NCI-H2196 (cell line): ENCODE measurements at regions not wholly inside any gene's neighbourhood (a gene's known extent, or its start where the extent isn't known, plus 50 kb on each side); places are given as distances from the start of the nearest gene placed in this dataset.
"Not testable (repeated sequence)": the region's sequence is repeated elsewhere in the genome, so short reads cannot be mapped to it uniquely, and the experiment has no call there.

ENCODE experiments used
- DNase-seq: peaks from one replicate; lab custom pipeline; 2025; ENCODE audit not compliant: unreplicated experiment; lab: John Stamatoyannopoulos, UW

DNA sequence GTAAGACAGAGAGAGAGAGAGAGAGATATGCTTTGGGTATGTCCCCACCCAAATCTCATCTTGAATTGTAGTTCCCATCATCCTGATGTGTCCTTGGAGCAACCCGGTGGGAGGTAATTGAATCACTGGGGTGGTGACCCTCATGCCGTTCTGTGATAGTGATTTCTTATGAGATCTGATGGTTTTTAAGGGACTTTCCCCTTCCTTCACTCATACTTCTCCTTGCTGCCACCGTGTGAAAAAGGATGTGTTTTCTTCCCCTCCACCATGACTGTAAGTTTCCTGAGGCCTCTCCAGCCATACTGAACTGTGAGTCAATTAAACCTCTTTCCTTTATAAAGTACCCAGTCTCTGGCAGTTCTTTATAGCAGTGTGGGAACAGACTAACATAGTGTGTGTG lies 60.3 kb downstream of the EOMES start:
- no peak for DNase-seq

DNA sequence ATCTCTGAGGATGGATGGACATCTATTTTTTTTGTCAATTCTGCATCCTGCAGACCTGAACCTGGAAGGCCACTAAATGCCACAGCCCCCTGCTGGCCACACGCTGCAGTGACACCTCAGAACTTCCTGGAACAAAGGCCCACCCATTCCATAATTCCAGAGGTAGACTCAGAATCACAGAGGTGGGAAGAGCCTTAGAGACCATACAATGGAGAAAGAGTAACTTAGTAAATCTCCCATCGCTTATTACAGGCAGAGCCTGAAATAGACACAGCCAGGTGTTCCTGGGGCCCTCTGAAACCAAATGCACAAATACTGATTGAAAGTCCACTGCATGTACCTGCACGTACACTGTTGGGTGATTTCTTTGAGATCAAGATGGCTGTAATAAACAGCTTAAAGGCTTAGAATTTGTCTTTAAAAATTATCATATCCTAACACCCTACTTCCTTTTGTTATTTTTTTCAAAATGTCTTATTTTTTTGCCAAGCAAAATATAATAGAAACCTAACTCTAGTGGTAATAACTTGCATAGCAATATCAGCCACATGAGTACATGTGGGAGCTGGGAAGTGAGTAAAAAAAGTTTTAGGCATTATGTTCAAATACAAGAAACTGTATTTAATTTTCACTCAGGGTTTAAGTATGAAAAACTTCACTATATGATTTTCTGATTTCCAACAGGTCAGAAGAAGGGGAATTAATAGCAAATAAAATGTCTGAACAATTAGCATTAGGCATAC lies 62.7 kb downstream of the EOMES start:
- no peak for DNase-seq

DNA sequence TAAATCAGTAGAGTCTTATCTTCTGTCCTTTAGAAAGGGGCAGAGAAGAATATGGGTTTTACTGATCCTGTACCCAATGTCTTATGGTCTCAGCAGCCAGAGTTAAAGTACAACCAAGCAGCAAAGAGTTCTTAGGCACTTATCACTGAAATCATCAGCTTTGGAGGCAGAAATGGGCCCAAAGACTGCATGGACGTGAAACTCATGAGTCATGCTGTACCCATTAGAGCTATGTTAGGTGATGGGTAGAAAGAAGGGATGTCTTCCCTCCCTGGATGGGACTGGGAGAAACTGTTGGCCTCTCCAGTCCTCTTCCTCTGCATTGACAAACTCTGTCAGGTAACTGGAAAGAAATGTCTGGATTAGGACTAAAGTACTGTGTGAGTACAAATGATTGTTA lies 63.4 kb downstream of the EOMES start:
- DNase-seq = no peak

DNA sequence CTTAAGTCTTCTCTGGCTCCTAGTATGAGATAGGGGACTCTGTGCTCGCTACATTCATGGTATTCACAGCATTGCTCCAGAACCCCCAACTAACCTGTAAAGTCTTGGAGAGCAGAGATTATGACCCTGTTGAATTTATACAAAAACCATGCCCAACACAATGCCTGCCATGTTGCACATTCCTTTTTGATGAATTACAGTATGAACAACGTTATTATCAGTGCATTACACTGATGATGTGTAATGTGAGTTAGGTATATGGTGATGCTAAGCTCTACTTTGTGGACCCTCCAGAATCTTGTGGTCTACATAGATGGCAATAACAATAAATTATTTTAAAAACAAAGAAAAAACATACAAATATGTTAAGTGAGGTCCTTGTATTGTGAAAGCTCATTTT lies 64.3 kb downstream of the EOMES start:
- no peak for DNase-seq

DNA sequence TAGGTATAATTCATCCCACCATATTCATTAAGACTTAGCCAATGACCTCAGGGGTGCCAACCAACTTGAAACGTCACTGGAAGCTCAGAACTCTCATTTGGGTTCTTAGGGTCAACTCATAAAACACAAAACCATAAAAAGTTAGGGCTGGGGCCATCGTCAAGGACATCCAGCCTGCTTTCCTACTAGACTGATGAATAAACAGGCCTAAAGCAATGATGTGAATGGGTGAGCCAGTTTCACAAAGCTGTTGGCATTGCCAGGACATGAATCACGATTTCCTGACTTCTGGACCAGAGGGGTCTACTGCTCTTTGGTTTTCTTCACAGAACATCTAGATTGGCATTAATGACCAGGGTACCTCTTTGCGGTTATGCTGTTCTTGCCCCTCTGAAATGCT lies 64.7 kb downstream of the EOMES start:
- no peak for DNase-seq

DNA sequence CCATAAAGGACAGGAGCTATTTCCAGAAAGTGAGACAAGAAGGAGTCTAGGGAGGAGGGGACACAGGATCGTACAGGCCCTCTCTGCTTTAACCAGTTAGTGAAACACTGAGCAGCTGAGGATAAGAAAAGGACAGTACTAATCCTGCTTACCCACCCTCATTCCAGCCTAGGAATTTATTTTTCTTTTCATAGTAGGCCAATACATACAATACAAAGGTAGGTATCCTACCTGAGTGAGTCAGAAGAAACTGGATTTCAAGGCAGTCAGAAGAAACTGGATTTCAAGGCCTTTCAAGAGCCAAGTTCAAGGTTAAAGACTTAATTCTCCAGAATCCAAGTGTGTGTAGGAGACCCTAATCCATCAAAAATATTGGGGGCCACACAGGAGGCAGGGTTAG lies 65.3 kb downstream of the EOMES start:
- no peak for DNase-seq

DNA sequence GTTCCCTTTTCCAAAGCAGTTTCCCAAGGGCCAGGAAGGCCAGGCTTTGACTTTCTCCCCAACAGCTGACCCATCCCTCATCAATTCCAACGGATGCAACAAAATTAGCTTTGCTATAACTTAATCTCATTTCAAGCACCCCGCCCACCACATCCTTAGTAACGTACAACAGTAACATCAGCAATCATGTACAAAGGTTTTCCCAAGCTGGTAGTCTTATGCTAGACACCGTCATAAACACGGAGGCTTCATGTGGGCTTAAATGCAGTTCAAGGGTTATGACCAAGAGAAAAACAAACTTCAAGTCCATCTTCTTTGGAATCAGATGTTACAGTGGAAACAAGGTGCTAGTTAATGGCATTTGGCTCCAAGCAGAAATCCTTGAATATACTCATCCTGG lies 66.6 kb downstream of the EOMES start:
- no peak for DNase-seq

DNA sequence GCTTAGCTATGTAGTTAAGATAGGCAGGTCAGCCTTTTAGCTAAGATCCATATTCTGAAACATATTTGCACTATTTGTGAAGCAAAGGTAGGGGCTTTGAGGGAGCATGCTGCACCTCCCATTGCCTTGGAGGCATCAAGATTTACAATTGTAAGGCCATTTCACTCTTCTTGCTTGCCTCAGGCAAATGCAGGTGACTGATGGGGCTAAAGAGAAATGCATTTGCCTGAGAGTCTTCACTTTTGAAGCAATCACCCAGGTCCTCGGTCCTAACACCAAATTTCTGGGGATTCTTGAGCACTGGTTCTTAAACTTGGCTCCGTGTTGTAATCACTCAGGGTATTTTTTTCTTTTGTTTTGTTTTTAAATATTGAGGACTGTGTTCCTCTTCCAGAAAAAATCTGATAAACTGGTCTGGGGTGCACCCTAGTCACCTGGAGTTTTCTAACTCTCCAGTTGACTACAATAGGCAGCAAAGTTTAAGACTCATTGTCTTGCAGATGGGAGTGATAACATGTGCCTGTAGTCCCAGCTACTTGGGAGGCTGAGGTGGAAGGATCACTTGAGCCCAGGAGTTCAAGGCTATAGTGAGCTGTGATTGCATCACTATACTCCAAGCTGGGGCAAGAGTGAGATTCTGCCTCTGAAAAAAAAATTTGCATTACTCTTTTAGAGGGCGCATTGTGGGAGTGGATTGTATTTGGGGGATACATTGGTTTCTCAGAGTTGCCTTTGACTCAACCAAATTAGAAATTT lies 68.1 kb downstream of the EOMES start:
- DNase-seq = no peak

DNA sequence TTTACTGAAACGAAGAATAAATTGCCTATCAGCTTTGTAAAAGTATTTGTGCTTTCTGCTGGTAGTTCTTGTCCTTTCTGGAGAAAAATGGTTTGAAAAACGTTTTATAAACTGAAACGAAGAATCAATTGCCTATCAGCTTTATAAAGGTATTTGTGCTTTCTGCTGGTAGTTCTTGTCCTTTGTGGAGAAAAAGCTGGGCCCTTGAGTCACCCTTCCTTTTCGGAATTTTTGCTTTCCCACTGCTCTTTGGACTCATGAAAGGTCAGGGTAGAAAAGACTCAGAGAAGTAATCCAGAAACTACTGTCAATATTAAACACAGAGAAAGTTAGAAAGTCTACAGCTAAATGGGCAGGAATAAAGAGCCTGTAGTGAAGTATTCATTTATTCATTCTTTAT lies 72.8 kb downstream of the EOMES start:
- no peak for DNase-seq

DNA sequence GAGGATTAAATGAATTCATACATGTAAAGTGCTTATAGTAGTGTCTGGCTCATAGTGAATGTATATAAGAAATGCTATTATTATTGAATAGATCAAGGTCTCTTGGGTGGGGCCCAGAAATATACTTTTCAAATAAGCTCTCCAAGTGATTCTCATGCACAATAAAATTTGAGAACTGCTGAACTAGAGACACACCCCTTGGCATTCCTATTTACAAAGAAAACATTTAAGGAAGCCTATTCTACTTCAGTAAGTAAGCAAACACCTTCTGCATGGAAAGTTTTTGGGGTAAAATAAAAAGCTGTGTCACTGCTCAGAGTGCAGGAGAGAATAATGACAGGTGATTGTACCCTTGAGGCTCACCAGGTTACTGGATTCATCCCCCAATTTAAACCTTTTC lies 75.2 kb downstream of the EOMES start:
- no peak for DNase-seq

DNA sequence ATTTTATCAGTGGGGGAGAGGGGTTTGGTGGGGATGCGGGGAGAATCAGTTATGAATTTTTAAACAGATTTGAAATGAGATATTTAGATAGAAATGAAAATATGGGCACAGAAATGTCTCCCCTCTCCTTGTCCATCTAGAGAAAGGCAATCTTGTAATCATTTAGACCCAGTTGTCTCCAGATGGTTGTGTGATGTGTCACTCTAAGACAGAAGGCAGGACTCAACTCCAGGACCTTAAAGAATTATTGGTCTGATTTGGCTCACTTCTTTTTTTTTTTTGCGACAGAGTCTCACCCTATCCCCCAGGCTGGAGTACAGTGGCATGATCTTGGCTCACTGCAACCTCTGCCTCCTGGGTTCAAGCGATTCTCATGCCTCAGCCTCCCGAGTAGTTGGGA lies 77.2 kb downstream of the EOMES start:
- DNase-seq = no peak

DNA sequence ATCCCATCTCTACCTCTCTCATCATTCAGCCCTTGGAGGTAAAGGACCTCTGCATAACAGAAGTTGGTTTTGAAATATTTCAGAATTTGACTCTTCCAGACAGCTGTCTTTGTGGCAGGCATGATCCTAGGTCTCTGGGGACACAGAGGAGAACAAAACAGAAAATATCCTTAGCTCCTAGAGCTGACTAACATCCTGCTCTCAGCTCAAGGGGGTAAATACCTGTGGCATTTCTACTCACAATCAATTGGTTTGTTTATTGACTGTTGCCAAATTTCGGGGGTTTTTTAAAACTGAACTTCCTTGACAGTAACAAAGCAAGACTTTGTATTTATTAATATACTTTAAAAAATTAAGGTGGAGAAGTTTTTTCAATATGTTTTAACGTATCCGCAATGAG lies 78.8 kb downstream of the EOMES start:
- no peak for DNase-seq

DNA sequence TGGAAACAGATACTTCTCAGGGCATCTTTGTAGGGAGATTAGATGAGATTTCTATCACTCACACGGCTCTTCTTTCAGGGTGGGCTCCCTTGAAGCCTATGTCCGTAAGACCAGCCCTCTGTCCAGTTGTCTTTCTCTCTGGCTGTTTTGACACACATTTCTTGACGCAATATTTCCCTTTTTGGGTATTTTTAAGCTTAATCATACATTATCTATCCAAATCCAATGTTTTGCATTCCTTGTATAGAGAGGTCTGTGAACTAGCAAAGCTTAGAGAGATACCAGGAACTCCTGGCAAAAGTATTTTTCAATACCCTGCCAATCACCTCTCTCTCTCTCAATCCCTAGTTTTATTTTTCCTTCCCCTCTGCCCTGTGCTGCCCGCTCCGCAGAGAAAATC lies 79.3 kb downstream of the EOMES start:
- DNase-seq = no peak

DNA sequence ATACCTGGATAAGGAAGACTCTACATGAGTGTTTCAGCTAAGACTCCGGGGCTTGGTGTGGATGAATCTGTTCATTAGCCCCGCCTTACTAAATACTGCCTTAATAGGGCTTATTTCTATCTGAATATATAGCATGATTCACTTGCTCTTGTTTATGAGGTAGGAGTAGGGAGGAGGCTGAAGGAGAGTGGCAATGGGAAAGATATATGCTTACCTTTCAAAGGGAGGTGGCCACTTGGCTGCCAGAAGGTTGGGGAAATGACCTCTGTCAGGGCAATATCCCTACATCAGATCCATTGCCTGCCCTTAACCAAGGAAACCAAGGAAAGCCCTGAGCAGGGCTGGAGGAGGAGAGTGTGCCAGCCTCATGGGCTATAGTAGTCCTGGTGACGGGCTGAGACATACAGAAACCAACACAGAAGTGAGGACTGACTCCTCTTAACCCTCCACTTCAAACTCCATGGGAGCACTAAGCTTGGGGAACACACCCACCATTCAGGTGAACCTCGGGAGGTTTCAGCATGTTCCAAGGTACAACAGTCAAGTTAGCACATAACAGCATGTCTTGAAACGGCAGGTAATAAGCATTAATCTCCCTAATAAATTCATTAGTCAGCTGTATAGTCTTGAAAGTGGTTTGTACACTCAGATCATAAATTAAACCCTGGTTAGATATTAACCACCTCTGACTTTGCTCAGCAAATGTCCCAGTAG lies 80.1 kb downstream of the EOMES start:
- no peak for DNase-seq

DNA sequence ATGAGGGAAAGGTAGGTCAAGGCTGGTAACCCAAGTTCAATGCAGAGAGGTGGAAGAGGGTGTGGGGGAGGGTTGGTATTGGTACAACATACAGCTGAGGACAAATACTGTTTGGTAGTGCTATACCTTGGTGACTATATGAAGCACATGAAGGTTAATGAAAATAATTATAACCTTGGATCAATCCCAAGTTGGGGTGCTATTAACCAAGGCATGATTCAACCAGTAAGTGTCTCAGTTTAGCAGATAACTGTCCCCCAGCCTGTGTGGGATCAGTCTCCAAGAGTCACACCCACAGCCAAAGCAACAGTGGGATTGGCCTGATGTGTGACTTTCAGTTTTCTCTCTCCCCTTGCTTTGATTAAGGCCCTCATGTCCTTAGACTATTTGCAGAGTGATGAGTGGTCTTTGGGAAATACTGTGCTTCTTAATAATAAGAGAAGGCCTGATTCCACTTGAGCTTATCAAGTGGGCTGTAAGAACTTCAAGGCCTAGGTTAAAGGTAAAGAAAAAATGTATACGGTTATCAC lies 80.8 kb downstream of the EOMES start:
- no peak for DNase-seq

DNA sequence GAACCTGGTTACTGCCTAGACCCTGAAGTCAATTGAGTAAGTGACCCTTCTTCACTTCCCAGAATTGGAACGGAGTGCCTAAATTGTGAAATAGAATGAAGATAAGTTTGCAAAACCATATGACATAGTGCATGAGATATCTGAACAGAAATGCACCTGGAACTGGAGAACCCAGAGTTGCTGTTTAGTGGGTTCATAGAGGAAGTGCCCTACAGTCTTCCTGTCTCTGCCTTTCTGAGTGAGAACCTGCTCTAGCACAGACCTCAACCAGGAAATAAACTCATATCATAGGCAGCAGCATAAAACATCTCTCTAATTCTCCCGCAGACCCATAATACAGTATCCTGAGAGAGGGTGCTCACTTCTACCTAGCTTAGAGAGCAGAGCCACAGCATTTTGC lies 82.9 kb downstream of the EOMES start:
- no peak for DNase-seq

DNA sequence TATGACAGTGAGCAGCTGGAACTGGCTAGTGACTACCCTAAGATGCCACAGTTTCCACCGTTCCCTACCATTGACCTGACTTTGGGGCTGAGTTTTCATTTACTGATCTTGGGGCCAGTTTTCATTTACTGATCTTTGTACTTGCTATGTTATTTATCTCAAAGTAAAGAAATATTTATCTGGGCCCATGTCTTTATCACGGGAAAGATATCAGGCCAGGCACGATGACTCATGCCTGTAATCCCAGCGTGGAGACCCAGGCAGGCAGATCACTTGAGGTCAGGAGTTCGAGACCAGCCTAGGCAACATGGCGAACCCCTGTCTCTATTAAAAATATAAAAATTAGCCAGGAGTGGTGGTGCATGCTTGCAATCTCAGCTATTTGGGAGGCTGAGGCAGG lies 83.5 kb downstream of the EOMES start:
- DNase-seq = no peak

DNA sequence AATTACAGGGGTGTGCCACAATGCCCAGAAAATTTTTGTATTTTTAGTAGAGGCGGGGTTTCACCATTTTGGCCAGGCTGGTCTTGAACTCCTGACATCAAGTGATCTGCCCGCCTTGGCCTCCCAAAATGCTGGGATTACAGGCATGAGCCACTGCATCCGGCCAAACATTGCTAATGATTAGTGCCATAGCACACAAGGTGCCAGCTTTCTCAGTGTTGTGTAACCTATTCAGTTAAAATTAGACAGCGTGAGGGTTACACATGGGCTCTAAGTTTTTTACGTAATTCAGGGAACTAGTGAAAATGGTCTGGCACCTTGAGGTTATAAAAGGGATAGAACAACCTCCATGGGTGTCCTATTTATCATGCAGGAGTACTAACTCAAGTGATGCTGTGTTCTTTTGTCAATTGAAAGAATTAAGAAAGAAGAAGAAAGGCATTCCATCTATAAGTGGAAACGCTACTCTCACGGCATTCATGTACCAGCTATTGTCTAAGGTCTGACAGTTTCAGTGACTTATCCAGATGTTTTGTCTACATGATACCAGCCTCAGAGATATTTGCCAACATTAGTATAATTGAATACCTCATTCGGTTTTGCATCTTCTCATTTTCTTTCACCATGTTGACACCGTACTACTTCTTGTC lies 84.7 kb downstream of the EOMES start:
- DNase-seq = no peak

DNA sequence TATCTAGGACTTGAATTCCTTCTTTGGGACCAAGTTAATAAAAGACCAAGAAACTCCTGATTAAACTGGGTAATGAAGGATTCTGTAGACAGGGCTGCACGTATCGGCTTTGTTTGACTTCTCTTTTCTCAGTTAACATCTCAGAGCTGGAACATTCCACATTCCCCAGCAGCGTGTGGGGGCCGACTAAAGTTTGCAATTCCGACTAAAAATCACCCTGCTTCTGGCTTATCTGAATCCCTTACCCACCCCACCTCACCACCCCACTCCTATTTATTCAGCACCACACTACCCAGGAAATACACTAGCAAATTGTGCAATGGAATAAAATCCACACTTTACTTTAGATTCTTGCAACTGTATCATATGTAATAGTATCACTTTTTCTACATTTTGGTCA lies 87.1 kb downstream of the EOMES start:
- DNase-seq = not testable (repeated sequence)

DNA sequence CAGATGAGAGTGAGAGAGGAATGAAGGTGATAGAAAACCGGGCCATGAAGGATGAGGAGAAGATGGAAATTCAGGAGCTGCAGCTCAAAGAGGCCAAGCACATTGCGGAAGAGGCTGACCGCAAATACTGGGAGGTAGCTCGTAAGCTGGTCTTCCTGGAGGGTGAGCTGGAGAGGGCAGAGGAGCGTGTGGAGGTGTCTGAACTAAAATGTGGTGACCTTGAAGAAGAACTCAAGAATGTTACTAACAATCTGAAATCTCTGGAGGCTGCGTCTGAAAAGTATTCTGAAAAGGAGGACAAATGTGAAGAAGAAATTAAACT lies 88.9 kb downstream of the EOMES start:
- DNase-seq = no peak

DNA sequence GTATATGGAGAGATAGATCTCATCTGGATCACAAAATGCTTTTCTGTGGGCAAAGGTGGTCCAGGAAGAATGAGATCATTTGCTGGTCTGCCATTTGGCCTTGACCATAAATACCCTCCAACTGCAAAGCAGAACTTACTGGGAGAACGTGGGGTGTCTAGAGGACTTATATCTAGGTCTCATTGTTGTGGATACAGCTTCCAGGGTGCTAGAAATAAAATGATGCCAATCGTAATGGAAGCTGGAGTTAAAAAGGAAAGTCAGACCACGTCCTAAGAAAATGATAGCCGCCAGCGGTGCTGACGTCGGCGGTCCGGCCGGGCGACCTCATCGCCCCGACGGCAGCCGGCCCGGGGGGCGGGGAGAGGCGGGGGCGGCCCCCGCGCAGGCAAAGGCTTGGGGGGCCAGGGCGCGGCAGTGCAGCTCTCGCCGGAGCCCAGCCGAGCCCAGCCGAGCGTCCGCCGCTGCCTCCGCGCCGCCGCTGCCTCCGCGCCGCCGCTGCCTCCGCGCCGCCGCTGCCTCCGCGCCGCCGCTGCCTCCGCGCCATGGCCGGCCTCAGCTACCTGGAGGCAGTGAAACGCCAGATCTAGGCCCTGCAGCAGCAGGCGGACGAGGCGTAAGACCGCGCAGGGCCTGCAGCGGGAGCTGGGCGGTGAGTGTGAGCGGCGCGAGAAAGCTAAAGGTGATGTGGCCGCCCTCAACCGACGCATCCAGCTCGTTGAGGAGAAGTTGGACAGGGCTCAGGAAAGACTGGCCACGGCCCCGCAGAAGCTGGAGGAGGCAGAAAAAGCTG lies 89.5 kb downstream of the EOMES start:
- DNase-seq = no peak
